Inflammatory macrophage treated with lipopolysaccharide for 1 hour (primary cell): ENCODE measurements at regions not wholly inside any gene's neighbourhood (a gene's known extent, or its start where the extent isn't known, plus 50 kb on each side); places are given as distances from the start of the nearest gene placed in this dataset.
"Not testable (repeated sequence)": the region's sequence is repeated elsewhere in the genome, so short reads cannot be mapped to it uniquely, and the experiment has no call there.

Experiments used
- DNase-seq, 2 donors: peaks; one replicate each; pipeline ENCODE4 v3.0.0-alpha.2; 2020 to 2022

DNA sequence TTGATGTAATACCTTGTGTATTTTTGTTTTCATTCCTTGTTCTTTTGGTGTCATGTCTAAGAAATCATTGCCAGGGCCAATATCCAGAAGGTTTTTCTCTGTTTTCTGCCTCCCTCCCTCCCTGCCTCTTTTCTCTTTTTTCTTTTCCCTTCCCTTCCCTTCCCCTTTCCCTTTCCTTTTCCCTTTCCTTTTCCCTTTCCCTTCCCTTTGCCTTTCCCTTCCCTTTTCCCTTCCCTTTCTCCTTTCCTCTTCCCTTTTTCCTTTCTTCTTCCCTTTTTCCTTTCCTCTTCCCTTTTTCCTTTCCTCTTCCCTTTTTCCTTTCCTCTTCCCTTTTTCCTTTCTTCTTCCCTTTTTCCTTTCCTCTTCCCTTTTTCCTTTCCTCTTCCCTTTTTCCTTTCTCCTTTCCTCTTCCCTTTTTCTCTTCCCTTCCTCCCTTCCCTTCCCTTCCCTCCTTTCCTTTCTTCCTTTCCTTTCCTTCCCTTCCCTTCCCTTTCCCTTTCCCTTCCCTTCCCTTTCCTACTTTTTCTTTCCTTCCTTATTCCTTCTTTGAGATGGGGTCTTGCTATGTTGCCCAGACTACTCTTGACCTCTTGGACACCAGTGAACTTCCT, 646.1 kb downstream of the RAPGEF2 start:
- no peak for DNase-seq

DNA sequence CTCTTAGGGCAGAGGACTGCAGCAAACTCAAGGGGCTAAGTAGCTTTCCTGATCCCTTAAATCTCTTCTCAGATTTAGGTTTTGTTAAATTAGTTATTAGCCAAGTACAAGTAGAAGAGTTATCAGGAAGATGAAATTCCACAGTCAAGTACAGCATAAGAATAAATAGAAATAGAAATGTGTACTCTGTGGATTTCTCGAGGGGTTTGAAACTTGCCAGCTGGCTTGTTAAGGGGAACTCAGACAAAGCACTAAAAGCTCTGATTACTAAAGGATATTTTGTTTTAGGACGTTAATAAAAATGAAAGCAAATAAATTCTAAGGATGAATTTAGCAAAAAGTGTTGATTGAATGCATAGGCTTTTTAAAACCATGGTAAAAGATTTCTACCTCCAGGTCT, 654.6 kb downstream of the RAPGEF2 start:
- no peak for DNase-seq

DNA sequence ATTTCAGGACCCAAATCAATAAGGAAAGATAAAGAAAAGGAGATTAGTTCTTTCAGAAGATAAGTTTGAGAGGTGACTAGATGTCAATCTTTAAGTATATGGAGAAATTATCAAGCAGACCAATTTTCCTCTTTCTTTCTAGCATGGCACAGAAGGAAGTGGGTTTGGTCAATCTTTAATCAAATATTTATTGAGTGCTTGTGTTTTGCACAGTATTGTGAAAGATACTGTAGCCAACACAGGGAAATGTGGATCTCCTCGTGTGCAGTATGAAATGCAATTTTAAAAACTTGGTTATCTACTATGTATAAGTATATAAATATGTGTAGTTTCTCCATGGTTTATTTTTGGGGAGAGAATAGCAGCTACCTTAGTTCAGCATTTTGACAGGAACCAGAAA, 655.2 kb downstream of the RAPGEF2 start:
- DNase-seq, result no peak

DNA sequence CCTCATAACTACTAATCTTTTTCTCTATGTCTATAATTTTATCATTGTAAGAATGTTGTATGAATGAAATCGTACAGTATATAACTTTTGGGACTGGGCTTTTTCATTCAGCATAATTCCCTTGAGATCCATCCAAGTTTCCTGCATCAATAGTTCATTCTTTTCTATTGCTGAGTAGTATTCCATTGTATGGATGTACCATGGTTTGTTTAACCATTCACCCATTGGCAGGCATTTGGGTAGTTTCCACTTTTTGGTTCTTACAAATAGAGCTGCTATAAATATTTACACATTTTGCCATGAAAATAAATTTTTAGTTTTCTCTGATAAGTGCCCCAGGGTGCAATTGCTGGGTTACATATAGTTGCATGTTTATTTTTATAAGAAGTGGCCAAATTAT, 659.8 kb downstream of the RAPGEF2 start:
- DNase-seq, result no peak

DNA sequence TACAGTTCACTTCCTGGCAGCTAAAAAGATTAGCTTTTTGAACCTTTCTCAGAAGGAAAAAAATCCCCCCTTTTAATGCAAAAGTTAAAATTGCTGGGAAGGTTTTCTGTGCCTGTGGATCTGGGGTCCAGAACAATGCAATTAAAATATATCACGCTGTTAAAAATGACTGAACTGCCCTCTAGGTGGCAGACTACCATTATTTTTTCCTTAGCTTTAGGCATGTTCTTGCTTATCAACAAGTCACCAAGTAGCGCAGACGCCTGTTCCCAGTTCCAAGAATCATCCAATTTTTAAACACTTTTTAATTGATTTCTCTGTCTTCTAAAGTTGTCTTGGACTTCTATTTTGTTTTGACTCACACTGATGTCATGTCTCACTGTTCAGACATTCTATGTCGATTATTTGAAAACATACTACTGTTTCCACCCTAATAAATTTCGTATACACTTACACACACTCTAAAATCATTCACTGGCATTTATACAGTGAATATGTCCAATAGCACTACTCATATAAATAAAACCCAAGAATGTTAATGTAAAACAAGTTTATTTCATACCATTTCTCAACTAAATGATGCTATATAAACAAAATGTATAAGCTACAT, 661.6 kb downstream of the RAPGEF2 start:
- peak; percentile 9 to 22 for DNase-seq

DNA sequence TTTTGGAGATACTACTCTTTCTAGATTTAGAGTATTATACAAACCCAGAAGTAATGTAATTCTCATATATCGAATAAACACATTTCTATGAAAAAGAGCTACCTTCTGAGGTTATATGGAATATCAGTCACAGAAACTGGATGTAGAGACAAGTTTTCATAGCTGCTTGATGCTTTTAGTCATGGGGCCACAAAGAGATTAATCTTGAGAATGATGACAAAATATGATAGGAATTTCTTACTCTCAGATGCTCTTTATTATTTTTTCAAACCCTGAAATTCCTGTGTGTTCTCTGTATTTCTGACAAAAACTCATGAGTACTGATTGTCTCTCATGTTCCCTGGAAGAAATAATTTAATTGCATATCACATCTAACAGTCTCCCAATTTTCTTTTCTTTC, 662.5 kb downstream of the RAPGEF2 start:
- DNase-seq, result no peak

DNA sequence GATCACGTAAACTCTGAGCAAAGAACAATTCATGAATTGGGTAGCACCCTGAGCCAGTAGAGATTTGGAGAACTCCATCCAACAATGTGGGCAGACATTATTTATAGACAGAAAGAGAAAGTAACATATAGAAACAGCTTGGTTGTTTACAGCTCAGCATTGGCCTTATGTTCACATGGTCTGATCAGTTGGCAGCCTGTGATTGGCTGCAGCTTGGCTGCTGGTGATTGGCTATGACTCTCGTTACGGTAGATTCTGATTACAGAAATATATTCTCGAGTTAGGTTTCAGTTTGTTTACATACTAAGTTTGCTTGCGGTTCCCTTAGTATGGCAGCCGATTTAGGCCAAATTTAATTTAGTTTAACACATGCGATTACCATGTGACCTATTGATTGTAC, 663.4 kb downstream of the RAPGEF2 start:
- no peak for DNase-seq

DNA sequence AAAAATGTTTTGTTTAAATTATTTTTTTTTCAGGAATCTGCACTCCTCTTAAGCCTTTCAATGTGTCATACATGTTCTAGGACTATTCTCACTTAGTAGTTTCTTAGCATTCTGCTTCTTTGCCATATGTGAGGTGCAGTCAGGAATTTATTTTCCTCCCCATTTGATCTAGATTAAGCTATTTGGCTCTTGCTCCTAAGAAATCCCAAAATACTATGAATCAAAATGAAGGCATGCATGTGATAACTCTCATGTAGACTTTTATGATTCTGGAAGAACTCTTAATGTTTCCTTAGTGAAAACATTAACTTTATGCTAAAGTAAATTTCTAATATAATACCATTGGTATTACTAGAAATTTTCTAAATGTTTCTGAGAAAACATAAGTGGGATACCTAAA, 664.5 kb downstream of the RAPGEF2 start:
- no peak for DNase-seq

DNA sequence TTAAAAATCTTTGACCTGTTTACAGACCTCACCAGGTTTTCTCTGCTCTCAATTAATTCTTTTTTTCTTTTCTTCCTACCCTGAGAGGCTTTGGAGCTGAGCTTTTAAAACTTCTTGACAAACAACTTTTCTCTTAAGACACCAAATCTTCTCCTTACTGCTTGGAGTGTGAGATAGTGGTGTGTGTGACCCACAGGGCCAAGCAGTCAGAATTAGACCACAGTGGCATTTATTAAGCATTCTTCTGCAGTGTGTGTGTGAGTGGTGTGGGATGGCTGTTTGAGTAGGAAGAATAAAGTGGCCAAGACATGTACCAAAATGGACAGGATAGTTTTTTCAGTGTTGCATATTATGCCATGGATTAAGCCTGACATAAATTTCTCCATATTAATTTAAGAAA, 665.1 kb downstream of the RAPGEF2 start:
- DNase-seq, result no peak

DNA sequence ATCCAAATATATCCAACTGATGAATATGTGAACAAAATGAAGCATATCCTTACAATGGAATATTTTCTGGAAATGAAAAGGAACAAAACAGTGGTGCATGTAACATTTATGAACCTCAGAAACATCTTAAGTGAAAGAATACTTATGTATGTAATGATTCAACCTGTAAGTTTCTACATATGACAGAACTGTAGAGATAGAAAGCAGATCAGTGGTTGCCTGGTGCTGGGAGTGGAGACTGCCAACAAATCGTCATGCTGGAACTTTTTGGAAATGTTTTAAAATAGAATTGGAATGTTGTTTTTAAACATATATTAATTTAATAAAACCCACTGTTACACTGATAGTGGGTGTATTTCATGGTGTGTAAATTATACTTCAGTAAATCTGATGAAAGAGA, 667.5 kb downstream of the RAPGEF2 start:
- DNase-seq, result no peak

DNA sequence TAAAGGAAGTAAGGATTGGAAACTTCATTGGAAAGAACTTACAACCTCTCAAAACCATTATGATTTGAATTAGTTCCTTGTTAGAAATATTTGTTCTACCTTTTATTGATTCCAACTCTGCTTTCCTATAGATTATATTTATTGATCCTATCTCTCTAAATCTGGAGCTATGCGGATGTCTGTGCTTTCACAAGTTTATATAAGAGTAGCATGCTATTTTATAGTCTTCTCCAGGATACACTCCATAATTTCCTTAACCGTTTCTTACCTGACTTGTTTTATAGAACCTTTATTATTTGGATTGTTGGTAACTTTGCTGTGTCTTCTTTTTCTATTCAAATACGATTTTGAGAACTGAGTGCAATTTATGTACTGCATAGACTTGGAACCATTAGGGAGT, 668.1 kb downstream of the RAPGEF2 start:
- DNase-seq, result no peak

DNA sequence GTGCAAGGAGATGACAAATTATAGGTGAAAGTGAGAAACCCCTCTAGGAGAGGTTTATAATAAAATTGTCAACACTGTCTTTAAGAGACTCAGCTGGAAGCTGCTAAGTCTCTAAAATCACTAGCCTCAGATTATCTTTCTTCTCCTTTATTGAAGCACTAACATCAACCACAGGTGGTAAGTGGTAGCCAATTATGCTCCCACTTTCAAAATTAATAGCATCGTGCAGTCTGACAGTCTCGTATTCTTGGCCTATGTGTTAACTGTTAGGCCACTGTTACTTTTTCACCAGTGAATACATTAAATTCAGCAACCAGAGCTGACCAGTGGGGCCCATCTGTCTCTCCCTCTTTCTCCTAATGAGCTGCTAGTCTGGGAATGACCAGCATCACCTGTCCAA, 674.1 kb downstream of the RAPGEF2 start:
- DNase-seq, result no peak

DNA sequence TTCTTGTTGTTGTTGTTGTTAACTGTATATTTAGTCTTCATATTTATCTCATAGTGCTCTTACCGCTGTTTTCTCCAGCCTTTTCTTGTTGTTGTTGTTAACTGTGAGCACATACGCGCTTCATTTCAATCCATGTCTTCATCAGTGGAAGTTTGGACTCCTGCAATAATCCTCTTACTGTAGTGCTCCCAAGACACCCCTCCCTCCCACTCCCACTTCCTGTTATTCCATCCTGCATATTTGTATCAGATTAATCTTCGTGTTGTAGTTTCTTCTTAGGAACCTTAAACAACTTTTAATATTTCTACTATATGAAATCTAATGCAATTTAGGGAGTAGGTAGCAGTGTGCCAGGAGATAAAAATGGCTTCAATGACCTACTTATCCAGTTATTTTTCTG, 674.8 kb downstream of the RAPGEF2 start:
- DNase-seq, result no peak

DNA sequence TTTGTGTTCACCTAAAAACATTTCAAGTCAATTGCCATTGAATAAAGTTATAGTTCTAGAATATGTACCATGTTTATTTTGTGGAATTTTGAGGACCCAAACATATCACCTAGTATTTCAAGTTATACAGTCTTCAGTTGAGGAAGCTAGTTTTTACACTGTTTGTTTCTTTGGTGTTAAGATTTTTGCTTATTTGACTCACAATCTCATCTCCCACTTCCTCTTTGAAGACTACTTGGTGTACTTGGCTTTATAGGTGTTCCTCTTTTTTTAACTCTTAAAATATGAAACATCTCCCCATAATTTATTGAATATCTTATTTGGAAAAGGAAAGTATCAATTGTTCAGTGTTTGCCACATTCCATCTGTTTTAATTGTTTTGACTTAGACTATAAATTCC, 675.4 kb downstream of the RAPGEF2 start:
- no peak for DNase-seq

DNA sequence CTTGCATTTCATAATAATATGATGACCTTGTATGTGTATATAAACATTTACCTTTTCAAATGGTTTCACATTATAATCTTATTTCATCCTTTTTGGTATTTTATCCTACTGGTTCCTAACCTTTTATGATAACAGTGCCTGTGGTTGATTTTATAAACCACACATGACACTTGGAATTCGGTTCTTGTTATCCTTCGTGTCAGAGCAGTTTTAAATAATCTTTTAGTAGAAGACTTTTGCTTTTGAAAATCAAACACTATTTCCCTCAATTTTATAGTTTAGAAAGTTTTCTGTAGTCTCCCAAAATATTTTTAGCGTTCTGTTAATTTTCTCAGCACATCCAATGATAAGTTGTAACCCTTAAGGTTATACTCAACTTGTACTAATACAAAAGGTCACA, 676.8 kb downstream of the RAPGEF2 start:
- no peak for DNase-seq

DNA sequence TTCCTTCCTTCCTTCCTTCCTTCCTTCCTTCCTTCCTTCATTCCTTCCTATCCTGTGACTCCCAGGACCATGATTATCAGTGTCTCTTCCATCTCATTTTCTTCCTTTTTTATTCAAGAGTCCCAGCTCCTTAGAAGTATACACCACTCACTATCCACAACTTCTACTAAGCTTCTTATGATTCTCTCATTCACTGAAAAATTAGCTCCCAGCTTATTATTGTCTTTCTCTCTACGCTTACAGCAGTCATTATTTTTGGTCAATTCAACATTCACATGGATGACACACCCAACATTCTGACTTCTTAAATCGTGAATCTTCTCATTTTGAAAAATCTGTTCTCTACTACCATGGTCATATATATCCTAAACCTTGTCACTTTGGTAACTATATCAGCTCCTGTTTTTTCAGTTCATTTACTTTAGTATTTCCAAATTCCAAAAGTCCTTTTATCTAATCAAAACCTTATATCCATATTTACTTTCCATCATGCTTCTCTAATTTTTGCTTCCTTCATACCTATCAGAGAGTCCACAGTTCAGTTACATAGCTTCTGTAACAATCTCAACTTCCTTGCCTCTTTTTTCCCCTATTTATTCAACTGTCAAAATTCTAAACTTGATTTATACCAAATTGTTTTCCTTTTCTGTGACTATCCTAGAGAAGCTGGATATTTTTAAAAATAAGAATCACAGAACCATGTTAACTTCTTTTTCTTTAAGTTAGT, 677.5 kb downstream of the RAPGEF2 start:
- DNase-seq, result no peak

DNA sequence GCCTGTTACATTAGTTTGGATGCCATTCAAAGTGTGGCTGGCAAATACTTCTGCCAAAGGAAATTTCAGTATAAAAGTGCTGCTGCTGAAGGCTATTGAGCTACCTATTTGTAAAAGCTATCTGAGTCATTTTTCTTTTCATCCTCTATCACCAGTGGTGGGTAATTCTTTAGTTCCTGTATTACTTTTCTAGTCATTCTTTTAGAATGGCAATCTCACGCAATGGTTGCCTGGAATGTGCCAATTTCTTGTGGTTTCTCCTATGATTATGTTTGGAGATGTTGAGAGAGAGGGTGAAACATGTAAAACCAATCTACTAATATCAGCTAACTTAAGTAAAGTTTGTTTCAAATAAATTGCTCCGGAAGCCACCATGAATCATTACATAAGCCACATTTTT, 685.0 kb downstream of the RAPGEF2 start:
- no peak for DNase-seq

DNA sequence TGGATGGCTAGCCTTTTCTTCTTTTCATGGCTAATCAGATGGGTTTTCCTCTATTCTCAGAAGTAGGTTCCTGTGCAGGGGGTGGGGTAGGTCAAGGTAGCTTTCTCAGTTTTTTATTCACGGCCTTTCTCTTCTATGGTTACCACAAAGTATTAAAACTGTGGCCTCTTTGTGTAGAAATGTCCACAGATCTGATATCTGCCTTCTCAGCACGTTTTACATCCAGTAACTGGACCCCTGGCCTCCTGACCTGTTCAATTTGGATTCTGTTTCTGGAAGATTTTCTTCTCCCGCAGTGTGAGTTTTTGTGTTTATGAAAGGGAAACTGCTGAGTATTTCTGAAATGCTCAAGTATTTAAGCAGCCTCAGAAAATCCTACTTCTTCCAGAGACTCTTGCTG, 688.5 kb downstream of the RAPGEF2 start:
- no peak for DNase-seq

DNA sequence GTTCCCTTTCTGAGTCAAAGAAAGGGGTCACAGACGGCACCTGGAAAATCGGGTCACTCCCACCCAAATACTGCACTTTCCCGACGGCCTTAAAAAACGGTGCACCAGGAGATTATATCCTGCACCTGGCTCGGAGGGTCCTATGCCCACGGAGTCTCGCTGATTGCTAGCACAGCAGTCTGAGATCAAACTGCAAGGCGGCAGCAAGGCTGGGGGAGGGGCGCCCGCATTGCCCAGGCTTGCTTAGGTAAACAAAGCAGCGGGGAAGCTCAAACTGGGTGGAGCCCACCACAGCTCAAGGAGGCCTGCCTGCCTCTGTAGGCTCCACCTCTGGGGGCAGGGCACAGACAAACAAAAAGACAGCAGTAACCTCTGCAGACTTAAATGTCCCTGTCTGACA, 701.7 kb downstream of the RAPGEF2 start:
- DNase-seq, result not testable (repeated sequence)

DNA sequence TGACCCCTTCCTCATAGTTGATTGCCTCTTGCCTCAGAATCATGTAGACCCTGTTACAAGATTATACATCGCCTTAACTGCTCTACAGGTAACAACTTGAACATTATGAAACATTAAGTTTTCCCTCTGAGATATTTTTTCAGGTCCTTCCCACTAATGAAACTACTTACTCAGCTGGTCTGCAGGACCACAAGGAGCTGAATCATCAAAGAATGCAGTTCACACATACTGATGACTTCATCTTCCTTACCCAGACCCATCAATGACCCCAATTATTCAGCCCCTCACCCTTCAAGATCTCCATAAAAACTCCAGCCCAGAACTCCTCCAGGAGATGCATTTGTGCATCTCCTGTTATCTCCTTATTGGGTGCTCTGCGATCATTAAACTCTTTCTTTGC, 720.9 kb downstream of the RAPGEF2 start:
- no peak for DNase-seq

DNA sequence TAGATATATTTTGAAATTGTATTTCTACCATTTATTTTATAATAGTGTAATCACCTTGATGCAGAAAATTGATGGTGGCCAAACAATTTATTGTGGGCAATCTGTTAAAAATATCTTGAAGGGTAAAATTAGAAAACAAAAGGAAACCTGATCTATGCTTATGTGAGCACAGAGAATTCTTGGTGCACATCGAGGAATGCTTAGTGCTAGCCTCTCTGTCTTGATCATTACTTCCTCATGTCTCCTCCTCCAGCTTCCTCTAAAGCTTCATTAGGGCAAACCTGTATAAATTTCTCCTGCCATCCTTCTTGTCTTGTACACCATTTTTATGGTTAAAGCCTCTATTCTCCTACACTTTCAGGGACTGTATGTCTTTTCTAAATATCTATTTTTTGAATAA, 725.8 kb downstream of the RAPGEF2 start:
- DNase-seq, result no peak

DNA sequence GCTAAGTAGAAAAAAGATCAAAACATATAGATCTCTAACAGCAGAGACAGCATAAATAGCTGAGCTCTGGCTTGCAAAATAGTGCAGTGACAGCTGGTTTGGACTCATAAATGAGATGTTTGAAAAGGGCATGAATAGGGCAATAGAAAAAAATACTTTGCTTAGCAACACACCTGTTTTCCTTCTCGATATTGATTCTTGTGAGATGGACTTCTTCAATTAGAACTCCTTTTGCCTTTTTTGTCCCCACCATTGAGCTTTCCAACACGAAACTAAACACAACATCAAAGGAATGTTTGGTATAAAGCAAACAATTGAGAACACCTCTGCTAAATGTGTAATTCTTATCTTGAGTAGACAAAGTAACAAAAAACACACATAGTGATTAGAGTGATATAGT, 726.3 kb downstream of the RAPGEF2 start:
- DNase-seq, result no peak

DNA sequence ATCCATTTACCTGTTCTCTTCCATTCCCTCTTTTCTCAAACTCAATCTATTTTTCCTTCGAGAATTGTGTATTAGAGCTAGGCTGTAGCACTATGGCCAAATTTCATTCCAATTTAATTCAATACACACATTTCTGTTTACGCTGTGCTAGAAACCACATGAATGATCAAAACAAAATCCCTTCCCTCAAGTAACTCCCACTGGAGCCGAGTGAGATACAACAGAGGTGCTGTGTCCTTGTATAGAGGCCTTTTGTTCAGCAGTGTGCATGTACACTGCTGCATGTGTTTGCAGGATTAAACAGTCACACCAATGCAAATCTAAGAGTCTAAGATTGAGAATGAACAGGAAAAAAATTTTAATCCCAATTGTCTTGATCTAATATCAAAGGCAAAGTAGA, 734.2 kb downstream of the RAPGEF2 start:
- DNase-seq, result no peak

DNA sequence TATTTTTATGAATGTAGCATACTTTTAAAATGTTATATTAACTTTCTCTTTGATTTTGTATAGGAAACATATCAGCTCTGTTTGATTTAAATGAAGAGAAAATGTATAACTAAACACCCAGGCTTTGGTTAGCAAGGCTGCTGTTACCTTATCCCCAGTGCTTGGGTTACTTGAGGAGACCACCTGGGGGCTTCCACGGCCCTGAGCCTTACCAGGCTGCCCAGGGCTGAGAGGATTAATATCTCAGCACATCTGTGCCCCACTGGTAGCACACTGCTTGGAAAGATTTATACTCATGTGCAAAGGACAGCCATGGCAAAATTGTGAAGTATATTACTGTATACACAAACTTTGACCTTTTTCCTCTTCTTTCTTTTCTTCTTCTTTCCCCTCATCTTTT, 752.9 kb downstream of the RAPGEF2 start:
- no peak for DNase-seq

DNA sequence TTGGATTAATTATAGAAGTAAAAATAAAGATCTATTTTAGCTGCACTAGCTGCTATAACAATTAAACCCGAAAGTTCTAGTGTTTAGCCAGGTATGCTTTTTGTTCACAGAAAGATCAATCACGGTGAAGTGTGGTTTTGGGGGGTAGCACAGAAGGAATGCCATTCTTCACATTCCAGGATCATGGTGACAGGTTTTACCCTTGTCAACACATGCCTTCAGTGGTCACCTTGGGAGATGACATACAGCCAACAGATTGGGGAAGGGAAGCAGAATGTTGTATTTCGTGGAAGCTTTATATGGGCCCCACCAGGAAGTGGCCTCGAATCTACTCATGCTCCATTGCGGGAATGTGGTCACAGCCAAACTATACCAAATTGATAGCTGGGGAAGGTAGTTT, 753.6 kb downstream of the RAPGEF2 start:
- no peak for DNase-seq
